Hepatocyte (in vitro differentiated cells): ENCODE measurements at regions not wholly inside any gene's neighbourhood (a gene's known extent, or its start where the extent isn't known, plus 50 kb on each side); places are given as distances from the start of the nearest gene placed in this dataset.

Experiments used
- CTCF ChIP-seq: fragments of 200-600 bp; sonication (generic); IDR thresholded peaks from 2 replicates; pipeline ENCODE4 v1.5.1; 2016; ENCODE audit warnings: antibody characterized with exemption, mild to moderate bottlenecking; ENCODE audit not compliant: poor library complexity
- EZH2 ChIP-seq: fragments of 200-600 bp; sonication (generic); IDR thresholded peaks from 2 replicates; pipeline ENCODE4 v1.6.1; 2016; ENCODE audit warnings: antibody characterized with exemption, mild to moderate bottlenecking, borderline replicate concordance
- EZH2phosphoT487 ChIP-seq: fragments of 200-600 bp; sonication (generic); IDR thresholded peaks from one replicate; pipeline ENCODE4 v1.6.1; 2018; ENCODE audit warnings: antibody characterized with exemption, mild to moderate bottlenecking, low read depth, moderate library complexity; ENCODE audit not compliant: unreplicated experiment, severe bottlenecking

GRCh38 chr9:78468974-78469576 is 172.2 kb downstream of the PSAT1 start:
- TF ChIP-seq CTCF (no peak), EZH2 (no peak), EZH2phosphoT487 (no peak)
